HepG2 (cell line): ENCODE measurements at regions not wholly inside any gene's neighbourhood (a gene's known extent, or its start where the extent isn't known, plus 50 kb on each side); places are given as distances from the start of the nearest gene placed in this dataset.

Source experiments
- ATAC-seq: fragments of 200-7000 bp; cut with Tn5 transposase; 3 replicates; pipeline ENCODE4 v1.9.1; 2020; ENCODE audit warnings: mild to moderate bottlenecking, moderate library complexity
- BruUV-seq: library from RNA; stranded (reverse); fragments of 400-500 nt; replicated peaks from 2 replicates; lab custom pipeline; 2021; lab: Mats Ljungman, UMichigan
- CTCF ChIA-PET: fragments of 300-600 bp; formaldehyde crosslinking; extraction: SDS; loops from one replicate; lab custom pipeline; 2021; ENCODE audit warnings: low total read pairs, inconsistent platforms, low intra/inter-chr PET ratio; lab: Yijun Ruan, JAX
- POLR2A ChIA-PET: fragments of 350-600 bp; sonication (Branson Sonifier 250); formaldehyde crosslinking; loops from one replicate; lab custom pipeline; 2020; ENCODE audit warnings: antibody characterized with exemption, inconsistent platforms; lab: Yijun Ruan, JAX
- DNase-seq: peaks from one replicate; pipeline ENCODE4 v3.0.0-alpha.2; 2015; ENCODE audit warnings: low spot score
- FAIRE-seq: peaks from 3 replicates; lab custom pipeline; 2011; peaks lifted over from hg19 to GRCh38; lab: Jason Lieb, UNC
- H2AFZ ChIP-seq: one replicate; pipeline ENCODE4 v1.6.1; 2011; ENCODE audit warnings: low read length, inconsistent platforms
- H3K27ac ChIP-seq: fragments of 300-600 bp; 3 replicates; pipeline ENCODE4 v1.8.0; 2011; ENCODE audit warnings: mixed run types, mild to moderate bottlenecking, mixed read lengths, low read length, inconsistent platforms; ENCODE audit not compliant: insufficient read depth; ENCODE audit errors: extremely low read length
- H3K27me3 ChIP-seq, 2 experiments: fragments of 200-600 bp in 1 of 2; 2 replicates in 1 of 2; 3 replicates in 1 of 2; pipeline versions ENCODE4 v1.6.0 to v1.8.0; 2011; ENCODE audit warnings: low read length in 2 of 2, mild to moderate bottlenecking in 2 of 2, moderate library complexity in 2 of 2, inconsistent platforms in 1 of 2; ENCODE audit not compliant: insufficient read depth in 2 of 2, control insufficient read depth in 1 of 2
- H3K36me3 ChIP-seq, 2 experiments: fragments of 200-600 bp in 1 of 2; replicated peaks in 1 of 2; 2 replicates in 1 of 2; 3 replicates in 1 of 2; pipeline versions ENCODE4 v1.5.1 to v1.8.0; 2011; ENCODE audit warnings: low read length in 2 of 2, inconsistent platforms in 1 of 2; ENCODE audit not compliant: insufficient read depth in 2 of 2, control insufficient read depth in 1 of 2
- H3K4me1 ChIP-seq: 2 replicates; pipeline ENCODE4 v1.5.1; 2012; ENCODE audit warnings: low read length, inconsistent platforms; ENCODE audit not compliant: insufficient read depth
- H3K4me2 ChIP-seq: 2 replicates; pipeline ENCODE4 v1.6.0; 2011; ENCODE audit warnings: low read depth, low read length, inconsistent platforms
- H3K4me3 ChIP-seq, 3 experiments: fragments of 200-600 bp in 1 of 3; sonication (generic), shearing (Covaris generic) in 1 of 3; replicated peaks in 1 of 3; 2 replicates each; pipeline ENCODE4 v1.5.1; 2011 to 2016; ENCODE audit warnings: low read length in 3 of 3, inconsistent platforms in 2 of 3, low read depth in 2 of 3, mild to moderate bottlenecking in 2 of 3, control low read depth in 1 of 3, mixed read lengths in 1 of 3; ENCODE audit not compliant: insufficient read depth in 1 of 3
- H3K79me2 ChIP-seq: one replicate; pipeline ENCODE4 v1.6.1; 2011; ENCODE audit warnings: low read length, inconsistent platforms; ENCODE audit not compliant: insufficient read depth
- H3K9ac ChIP-seq: 2 replicates; pipeline ENCODE4 v1.6.0; 2011; ENCODE audit warnings: mild to moderate bottlenecking, low read depth, low read length, inconsistent platforms; ENCODE audit not compliant: insufficient read depth
- H3K9me3 ChIP-seq: 2 replicates; pipeline ENCODE4 v1.5.1; 2012; ENCODE audit warnings: mild to moderate bottlenecking, low read length
- H4K20me1 ChIP-seq: 2 replicates; pipeline ENCODE4 v1.6.0; 2011; ENCODE audit warnings: inconsistent platforms, mild to moderate bottlenecking, low read length, moderate library complexity; ENCODE audit not compliant: insufficient read depth
- CERS6 ChIP-seq: sonication (generic); formaldehyde crosslinking; IDR thresholded peaks from 2 replicates; pipeline ENCODE4 v1.5.0; 2020; ENCODE audit warnings: missing genetic modification reagents
- MAFK ChIP-seq, 2 experiments: IDR thresholded peaks in 1 of 2; conservative IDR thresholded peaks in 1 of 2; 2 replicates each; pipeline ENCODE4 v1.6.1; 2011; ENCODE audit warnings: improper control_type of control experiment in 2 of 2, low read length in 2 of 2
- TFDP2 ChIP-seq: sonication (generic); formaldehyde crosslinking; IDR thresholded peaks from 2 replicates; pipeline ENCODE4 v1.4.0; 2020; ENCODE audit warnings: missing genetic modification reagents
- TRIM24 ChIP-seq: sonication (generic); formaldehyde crosslinking; IDR thresholded peaks from 2 replicates; pipeline ENCODE4 v1.8.0; 2022; ENCODE audit warnings: mild to moderate bottlenecking, missing genetic modification reagents
- ZBTB38 ChIP-seq: sonication (generic); formaldehyde crosslinking; IDR thresholded peaks from 2 replicates; pipeline ENCODE4 v1.5.1; 2020; ENCODE audit warnings: mild to moderate bottlenecking, missing genetic modification reagents
- ZNF274 ChIP-seq: sonication (generic); formaldehyde crosslinking; IDR thresholded peaks from 2 replicates; pipeline ENCODE4 v1.5.1; 2020; ENCODE audit warnings: mild to moderate bottlenecking, missing genetic modification reagents
- WGBS: methylation state at CpG from one replicate; pipeline ENCODE4 v1.1.6; 2017; ENCODE audit warnings: low lambda C conversion rate; 5-methylcytosine and 5-hydroxymethylcytosine counted together
- in situ Hi-C: cut with HindIII; loops from 2 replicates; pipeline ENCODE4 v1.10.0; 2017; ENCODE audit warnings: low pct_unique_long_range_greater_than_20kb; ENCODE audit not compliant: extremely low pct_ligation_motif_present
- intact Hi-C: fragments of 100-400 bp; cut with micrococcal nuclease; formaldehyde crosslinking; loops from one replicate; pipeline ENCODE4 v1.10.0; 2022; ENCODE audit not compliant: unreplicated experiment

GRCh38 chr7:68684246-68684839 is 913.9 kb upstream of the AUTS2 start:
- Histone ChIP-seq H3K27ac (no peak overlapping the region), H3K9me3 (no peaks in the 10 kb centered on the region), H3K79me2 (no peaks in the 10 kb centered on the region), H3K4me1 (no peaks in the 10 kb centered on the region), H3K4me2 (no peak overlapping the region), H3K27me3 (no peaks in the 10 kb centered on the region), H3K36me3 (no peaks in the 10 kb centered on the region), H2AFZ (no peak overlapping the region), H3K4me3 (no peak overlapping the region), H3K9ac (no peak overlapping the region), H4K20me1 (no peaks in the 10 kb centered on the region)
- intact Hi-C loops: no loop called here
- FAIRE-seq (no peak), ATAC-seq (no peak), DNase-seq (no peak)
- 47% methylated on average over 6 of the region's 8 CpGs for WGBS
- in situ Hi-C loops: no loop called here
- ChIA-PET POLR2A (no interaction called here), CTCF (no interaction called here)
- TF ChIP-seq MAFK (conservative IDR thresholded peaks at IDR 0.05 in 1 of 2, IDR thresholded peaks at IDR 0.05 in 1 of 2; ENCODE audit: low read length in 2 of 2) (0 out of 4 replicates have a peak, but pooled peaks of 1 of the 2 experiments have one; percentile 14), ZNF274 (CRISPR knock-in tag) (no peak), CERS6 (CRISPR knock-in tag) (no peak)
- BruUV-seq: no TSS peak

GRCh38 chr7:68684996-68685395 is 913.3 kb upstream of the AUTS2 start:
- no peaks in the 10 kb centered on the region for H3K36me3 ChIP-seq
- DNase-seq: no peak
- no peak overlapping the region for H3K9ac ChIP-seq
- H3K4me1 ChIP-seq: no peaks in the 10 kb centered on the region
- ATAC-seq: no peak
- in situ Hi-C loops (no loop called here), intact Hi-C loops (no loop called here)
- ChIA-PET CTCF (no interaction called here), POLR2A (no interaction called here)
- 11% methylated on average over 7 of the region's 7 CpGs for WGBS
- no peaks in the 10 kb centered on the region for H3K9me3 ChIP-seq
- no peak overlapping the region for H2AFZ ChIP-seq
- H3K4me2 ChIP-seq: no peak overlapping the region
- no peaks in the 10 kb centered on the region for H3K27me3 ChIP-seq
- BruUV-seq: no TSS peak
- no peaks in the 10 kb centered on the region for H3K79me2 ChIP-seq
- no peak overlapping the region for H3K4me3 ChIP-seq
- TF ChIP-seq TRIM24 (no peak), TFDP2 (CRISPR knock-in tag) (no peak), ZBTB38 (no peak)
- H3K27ac ChIP-seq: no peak overlapping the region
- FAIRE-seq: no peak
- H4K20me1 ChIP-seq: no peaks in the 10 kb centered on the region
